Smooth muscle cell (in vitro differentiated cells): ENCODE measurements at regions not wholly inside any gene's neighbourhood (a gene's known extent, or its start where the extent isn't known, plus 50 kb on each side); places are given as distances from the start of the nearest gene placed in this dataset.

Experiments
- DNase-seq: peaks from one replicate; lab custom pipeline; 2025; ENCODE audit not compliant: unreplicated experiment; lab: John Stamatoyannopoulos, UW
- H2AFZ ChIP-seq: fragments of 200-600 bp; sonication (generic); 2 replicates; pipeline ENCODE4 v1.6.0; 2016; ENCODE audit warnings: antibody characterized with exemption, low read depth, mild to moderate bottlenecking
- H3F3A ChIP-seq: fragments of 200-600 bp; sonication (generic); 2 replicates; pipeline ENCODE4 v1.6.0; 2017; ENCODE audit warnings: antibody characterized with exemption, low read depth
- H3K27ac ChIP-seq: fragments of 200-600 bp; sonication (generic); 2 replicates; pipeline ENCODE4 v1.5.1; 2016; ENCODE audit warnings: low read depth, mild to moderate bottlenecking
- H3K27me3 ChIP-seq: fragments of 200-600 bp; sonication (generic); 2 replicates; pipeline ENCODE4 v1.6.1; 2016; ENCODE audit warnings: low read depth, mild to moderate bottlenecking
- H3K36me3 ChIP-seq: fragments of 200-600 bp; sonication (generic); 2 replicates; pipeline ENCODE4 v1.5.1; 2016; ENCODE audit warnings: low read depth
- H3K4me1 ChIP-seq: fragments of 200-600 bp; sonication (generic); 2 replicates; pipeline ENCODE4 v1.5.1; 2016; ENCODE audit warnings: low read depth
- H3K4me2 ChIP-seq: fragments of 200-600 bp; sonication (generic); 2 replicates; pipeline ENCODE4 v1.6.0; 2016; ENCODE audit warnings: mild to moderate bottlenecking
- H3K4me3 ChIP-seq: fragments of 200-600 bp; sonication (generic); 2 replicates; pipeline ENCODE4 v1.5.1; 2016; ENCODE audit warnings: mild to moderate bottlenecking
- H3K79me2 ChIP-seq: fragments of 200-600 bp; sonication (generic); 2 replicates; pipeline ENCODE4 v1.6.0; 2016; ENCODE audit warnings: low read depth, mild to moderate bottlenecking
- H3K9ac ChIP-seq: fragments of 200-600 bp; sonication (generic); 2 replicates; pipeline ENCODE4 v1.6.0; 2016; ENCODE audit warnings: low read depth
- H3K9me3 ChIP-seq: fragments of 200-600 bp; sonication (generic); replicated peaks from 2 replicates; pipeline ENCODE4 v1.5.1; 2016; ENCODE audit warnings: low read depth
- H4K20me1 ChIP-seq: fragments of 200-600 bp; sonication (generic); 2 replicates; pipeline ENCODE4 v1.6.0; 2016; ENCODE audit warnings: low read depth
- CTCF ChIP-seq: fragments of 200-600 bp; sonication (generic); IDR thresholded peaks from 2 replicates; pipeline ENCODE4 v1.5.1; 2017; ENCODE audit warnings: borderline replicate concordance, mild to moderate bottlenecking, antibody characterized with exemption; ENCODE audit not compliant: insufficient read depth, poor library complexity, severe bottlenecking
- WGBS: methylation state at CpG from one replicate; pipeline ENCODE4 v1.1.7; 2016; ENCODE audit warnings: low lambda C conversion rate; 5-methylcytosine and 5-hydroxymethylcytosine counted together

GRCh38 chr10:79002336-79002735 lies 66.4 kb upstream of the ZMIZ1 start:
- Histone ChIP-seq H3F3A (peaks cover 4% of the 10 kb centered on the region), H3K36me3 (no peaks in the 10 kb centered on the region), H3K79me2 (no peaks in the 10 kb centered on the region), H3K27ac (no peak overlapping the region), H4K20me1 (no peaks in the 10 kb centered on the region), H3K4me1 (no peaks in the 10 kb centered on the region), H3K27me3 (no peaks in the 10 kb centered on the region), H2AFZ (no peak overlapping the region), H3K4me2 (no peak overlapping the region), H3K9me3 (no peaks in the 10 kb centered on the region), H3K9ac (no peak overlapping the region), H3K4me3 (no peak overlapping the region)
- TF ChIP-seq CTCF, result no peak
- no peak for DNase-seq
- WGBS, result 86% methylated on average over 3 of the region's 3 CpGs

GRCh38 chr10:79003183-79004100 lies 65.3 kb upstream of the ZMIZ1 start:
- H3K9ac ChIP-seq, result no peak overlapping the region
- no peaks in the 10 kb centered on the region for H3K27me3 ChIP-seq
- whole genome bisulfite sequencing, result 51% methylated on average over 15 of the region's 19 CpGs
- H3K4me2 ChIP-seq, result no peak overlapping the region
- DNase-seq, result no peak
- no peak overlapping the region for H3K4me3 ChIP-seq
- H2AFZ ChIP-seq, result no peak overlapping the region
- no peaks in the 10 kb centered on the region for H4K20me1 ChIP-seq
- H3K79me2 ChIP-seq, result no peaks in the 10 kb centered on the region
- H3K4me1 ChIP-seq, result no peaks in the 10 kb centered on the region
- no peaks in the 10 kb centered on the region for H3K36me3 ChIP-seq
- H3F3A ChIP-seq, result peaks cover 4% of the 10 kb centered on the region
- no peaks in the 10 kb centered on the region for H3K9me3 ChIP-seq
- H3K27ac ChIP-seq, result no peak overlapping the region
- no peak for TF ChIP-seq CTCF

- Histone ChIP-seq H3K36me3 (no peaks in the 10 kb centered on the region), H3K27me3 (no peaks in the 10 kb centered on the region), H3K9ac (no peak overlapping the region), H3K9me3 (no peaks in the 10 kb centered on the region), H2AFZ (no peak overlapping the region), H3K4me1 (no peaks in the 10 kb centered on the region), H3K4me3 (no peak overlapping the region), H4K20me1 (no peaks in the 10 kb centered on the region), H3K4me2 (no peak overlapping the region), H3K27ac (no peak overlapping the region), H3K79me2 (no peaks in the 10 kb centered on the region), H3F3A (peaks cover 4% of the 10 kb centered on the region)
- no peak for DNase-seq
- 82% methylated on average over 5 of the region's 5 CpGs for WGBS
- TF ChIP-seq CTCF, result no peak
Measured at GRCh38 chr10:79004311-79004710, 64.5 kb upstream of the ZMIZ1 start.
